AG09319 (cell line): ENCODE measurements at regions not wholly inside any gene's neighbourhood (a gene's known extent, or its start where the extent isn't known, plus 50 kb on each side); places are given as distances from the start of the nearest gene placed in this dataset.
"Not testable (repeated sequence)": the region's sequence is repeated elsewhere in the genome, so short reads cannot be mapped to it uniquely, and the experiment has no call there.

ENCODE experiments used
- DNase-seq: peaks from one replicate; pipeline ENCODE4 v3.0.0-alpha.2; 2010; ENCODE audit warnings: low read depth; ENCODE audit errors: extremely low read depth
- TF ChIP-seq, protein P1 (sequence below): IDR thresholded peaks from 2 replicates; pipeline ENCODE4 v1.5.1; 2011; ENCODE audit warnings: low read depth, mild to moderate bottlenecking, inconsistent platforms, low read length, moderate library complexity

DNA sequence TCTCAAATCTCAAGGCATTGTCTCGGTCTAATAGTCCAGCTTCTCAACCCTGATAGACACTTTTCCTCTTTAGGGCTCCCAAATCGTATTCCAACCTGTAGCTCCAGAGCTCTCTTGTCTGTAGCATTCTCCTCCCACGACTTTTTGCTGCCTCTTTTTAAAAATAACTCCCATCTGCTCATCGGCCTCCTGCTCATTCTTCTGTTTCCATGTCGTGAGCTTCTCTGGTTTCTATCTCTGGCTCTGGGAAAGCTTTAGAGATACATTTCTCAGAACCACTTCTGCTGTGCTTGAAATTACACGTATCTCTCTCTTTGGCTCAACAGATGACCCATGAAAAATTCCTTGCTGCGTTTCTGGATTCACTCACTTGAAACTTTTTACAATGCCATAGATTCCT lies 609.6 kb upstream of the C16orf82 start:
- TF ChIP-seq, protein P1, sequence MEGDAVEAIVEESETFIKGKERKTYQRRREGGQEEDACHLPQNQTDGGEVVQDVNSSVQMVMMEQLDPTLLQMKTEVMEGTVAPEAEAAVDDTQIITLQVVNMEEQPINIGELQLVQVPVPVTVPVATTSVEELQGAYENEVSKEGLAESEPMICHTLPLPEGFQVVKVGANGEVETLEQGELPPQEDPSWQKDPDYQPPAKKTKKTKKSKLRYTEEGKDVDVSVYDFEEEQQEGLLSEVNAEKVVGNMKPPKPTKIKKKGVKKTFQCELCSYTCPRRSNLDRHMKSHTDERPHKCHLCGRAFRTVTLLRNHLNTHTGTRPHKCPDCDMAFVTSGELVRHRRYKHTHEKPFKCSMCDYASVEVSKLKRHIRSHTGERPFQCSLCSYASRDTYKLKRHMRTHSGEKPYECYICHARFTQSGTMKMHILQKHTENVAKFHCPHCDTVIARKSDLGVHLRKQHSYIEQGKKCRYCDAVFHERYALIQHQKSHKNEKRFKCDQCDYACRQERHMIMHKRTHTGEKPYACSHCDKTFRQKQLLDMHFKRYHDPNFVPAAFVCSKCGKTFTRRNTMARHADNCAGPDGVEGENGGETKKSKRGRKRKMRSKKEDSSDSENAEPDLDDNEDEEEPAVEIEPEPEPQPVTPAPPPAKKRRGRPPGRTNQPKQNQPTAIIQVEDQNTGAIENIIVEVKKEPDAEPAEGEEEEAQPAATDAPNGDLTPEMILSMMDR: no peak
- DNase-seq: no peak

DNA sequence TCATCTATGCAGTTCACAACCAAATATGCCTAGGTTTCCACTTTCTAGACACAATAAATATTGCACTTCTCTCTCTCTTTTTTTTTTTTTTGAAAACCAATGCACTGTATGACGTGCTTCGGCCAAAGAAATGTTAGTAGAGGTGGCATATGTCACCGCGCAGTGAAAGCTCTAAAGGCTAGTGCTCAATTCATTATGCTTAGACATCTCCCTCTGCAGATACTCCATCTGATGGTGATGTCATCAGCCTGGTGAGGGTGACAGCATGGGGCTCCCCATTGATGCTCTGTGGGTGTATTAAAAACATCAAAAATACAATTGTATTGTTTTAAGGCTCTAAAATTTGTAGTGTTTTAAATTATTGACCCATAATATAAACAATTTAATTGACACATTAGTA lies 608.8 kb upstream of the C16orf82 start:
- no peak for DNase-seq
- TF ChIP-seq, protein P1: no peak

DNA sequence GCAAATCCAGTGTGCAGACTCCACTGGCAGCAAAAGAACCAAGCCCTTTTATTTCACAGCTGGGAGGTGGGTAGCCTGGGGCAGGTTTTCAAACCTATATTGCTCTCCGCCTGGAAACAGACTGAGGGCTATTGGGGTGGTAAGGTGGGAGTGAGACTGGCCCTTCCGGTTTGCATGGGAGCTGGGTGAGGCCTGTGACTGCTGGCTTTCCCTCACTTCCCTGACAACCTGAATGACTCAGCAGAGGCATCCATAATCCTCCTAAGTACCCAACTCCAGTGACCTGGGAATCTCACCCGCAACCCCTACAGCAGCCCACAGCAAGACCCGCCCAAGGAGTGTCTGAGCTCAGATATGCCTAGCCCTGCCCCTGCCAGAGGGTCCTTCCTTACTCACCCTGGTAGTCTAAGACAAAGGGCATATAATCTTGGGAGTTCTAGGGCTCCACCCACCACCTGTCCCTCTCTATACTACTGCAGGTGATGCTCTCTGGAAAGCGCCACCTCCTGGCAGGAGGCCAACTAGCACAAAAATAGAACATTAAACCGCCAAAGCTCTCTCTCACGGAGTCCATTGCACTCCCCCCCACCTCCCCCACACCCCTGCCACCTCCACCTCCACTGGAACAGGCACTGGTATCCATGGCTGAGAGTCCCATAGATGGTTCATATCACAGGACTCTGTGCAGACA lies 602.0 kb upstream of the C16orf82 start:
- no peak for DNase-seq
- TF ChIP-seq, protein P1: no peak

DNA sequence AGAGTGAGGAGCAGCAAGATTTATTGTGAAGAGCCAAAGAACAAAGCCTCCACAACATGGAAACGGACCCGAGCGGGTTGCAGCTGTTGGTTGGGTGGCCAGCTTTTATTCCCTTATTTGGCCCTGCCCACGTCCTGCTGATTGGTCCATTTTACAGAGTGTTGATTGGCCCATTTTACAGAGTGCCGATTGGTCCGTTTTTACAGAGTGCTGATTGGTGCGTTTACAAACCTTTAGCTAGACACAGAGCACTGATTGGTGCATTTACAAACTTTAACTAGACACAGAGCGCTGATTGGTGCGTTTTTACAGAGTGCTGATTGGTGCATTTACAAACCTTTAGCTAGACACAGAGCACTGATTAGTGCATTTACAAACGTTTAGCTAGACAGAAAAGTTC lies 592.3 kb upstream of the C16orf82 start:
- DNase-seq: not testable (repeated sequence)

DNA sequence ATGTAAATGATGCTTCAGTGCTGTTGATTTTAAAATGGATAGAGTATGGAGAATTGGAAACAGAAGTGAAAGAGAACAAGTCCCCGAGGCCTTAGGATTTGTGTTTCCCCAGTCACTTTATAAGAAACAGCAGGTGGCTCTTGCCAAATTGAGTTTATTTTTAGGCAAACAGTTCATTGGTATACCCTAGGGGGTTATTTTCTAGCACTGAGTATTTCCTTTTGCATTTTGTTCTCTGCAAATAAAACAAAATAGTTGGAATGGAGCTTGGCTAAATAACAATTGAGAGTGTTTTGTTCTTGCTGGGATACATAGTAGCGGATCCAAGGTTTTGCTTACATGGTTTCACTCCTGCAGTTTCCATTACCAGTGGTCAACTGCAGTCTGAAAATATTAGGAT lies 591.1 kb upstream of the C16orf82 start:
- TF ChIP-seq, protein P1: no peak
- DNase-seq: no peak

DNA sequence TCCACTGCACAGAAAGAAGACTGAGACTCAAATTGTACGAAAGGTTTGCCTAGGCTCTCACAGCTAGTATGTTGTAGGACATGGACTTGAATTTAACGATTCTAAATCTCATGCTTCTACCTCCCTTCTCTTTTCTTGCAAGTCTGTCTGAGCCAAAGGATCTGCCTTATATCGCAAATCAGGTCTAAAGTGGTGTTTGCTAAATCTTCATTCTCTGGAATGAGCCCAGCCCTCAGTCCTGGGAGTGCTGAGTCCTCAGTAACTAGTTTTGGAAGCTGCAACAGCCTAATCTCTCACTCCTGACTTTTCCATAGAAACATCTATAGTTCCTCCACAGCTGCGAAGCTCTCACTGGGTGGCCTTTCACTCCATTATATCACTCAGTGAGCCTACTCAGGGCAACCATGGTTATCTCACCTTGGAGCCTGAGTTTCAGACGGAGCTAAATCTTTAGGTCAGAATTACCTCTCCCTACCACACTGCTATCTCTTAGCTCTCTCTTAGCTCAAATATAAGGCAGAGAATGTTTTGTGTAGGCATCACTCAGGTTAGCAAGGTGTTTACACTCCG lies 575.5 kb upstream of the C16orf82 start:
- TF ChIP-seq, protein P1: no peak
- no peak for DNase-seq

DNA sequence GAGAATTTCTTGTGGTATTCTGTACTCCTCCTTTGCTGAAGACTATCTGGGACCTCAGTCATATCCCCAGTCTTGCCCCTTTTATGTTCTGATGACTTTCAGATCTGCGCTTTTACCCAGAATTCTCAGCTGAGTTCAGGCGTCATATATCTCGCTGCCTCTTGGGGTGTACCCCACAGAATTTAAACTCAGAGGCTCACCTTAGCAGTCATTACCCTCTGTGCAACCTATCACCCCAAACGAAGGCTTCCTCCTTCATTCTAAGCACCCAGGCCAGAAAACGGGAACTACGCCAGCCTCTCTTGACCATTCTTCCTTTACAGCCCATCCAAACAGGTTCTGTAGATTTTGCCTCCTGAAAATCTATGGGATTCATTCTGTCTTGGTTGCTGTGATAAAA lies 574.8 kb upstream of the C16orf82 start:
- TF ChIP-seq, protein P1: no peak
- no peak for DNase-seq

DNA sequence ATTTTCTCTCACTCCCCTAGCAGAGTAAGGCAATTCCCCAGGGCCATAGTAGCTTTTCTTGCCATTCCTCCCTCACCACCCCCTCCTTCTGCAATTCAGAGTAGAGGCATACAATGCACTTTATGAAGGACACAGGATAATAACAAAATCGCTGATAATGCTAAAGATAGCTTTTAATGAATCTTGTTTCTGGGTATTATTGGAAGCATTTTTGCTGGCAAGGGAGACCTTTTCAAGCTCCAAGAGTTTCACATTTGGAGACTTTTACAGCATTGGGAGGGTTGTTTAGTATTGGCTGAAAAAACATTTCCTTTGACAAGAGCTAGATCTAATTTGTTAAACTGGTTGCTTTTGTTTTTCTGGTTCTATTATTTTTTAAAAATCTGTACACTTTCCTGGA lies 573.0 kb upstream of the C16orf82 start:
- TF ChIP-seq, protein P1: no peak
- no peak for DNase-seq
